ENCODE measurements at regions not wholly inside any gene's neighbourhood (a gene's known extent, or its start where the extent isn't known, plus 50 kb on each side); places are given as distances from the start of the nearest gene placed in this dataset.
A peak's percentile ranks its signal among the peaks of the same experiment; 100 is the strongest.
"Not testable (repeated sequence)": the region's sequence is repeated elsewhere in the genome, so short reads cannot be mapped to it uniquely, and the experiment has no call there.

GRCh38 chr16:15307184-15307583 lies 70.9 kb downstream of the NPIPA5 start:
- not testable (repeated sequence) for DNase-seq

- peak; percentile 6 for DNase-seq
These were observed 72.2 kb downstream of the NPIPA5 start for GRCh38 chr16:15305889-15306288.

GRCh38 chr16:15303667-15304324 lies 74.3 kb downstream of the NPIPA5 start:
- not testable (repeated sequence) for DNase-seq

DNA sequence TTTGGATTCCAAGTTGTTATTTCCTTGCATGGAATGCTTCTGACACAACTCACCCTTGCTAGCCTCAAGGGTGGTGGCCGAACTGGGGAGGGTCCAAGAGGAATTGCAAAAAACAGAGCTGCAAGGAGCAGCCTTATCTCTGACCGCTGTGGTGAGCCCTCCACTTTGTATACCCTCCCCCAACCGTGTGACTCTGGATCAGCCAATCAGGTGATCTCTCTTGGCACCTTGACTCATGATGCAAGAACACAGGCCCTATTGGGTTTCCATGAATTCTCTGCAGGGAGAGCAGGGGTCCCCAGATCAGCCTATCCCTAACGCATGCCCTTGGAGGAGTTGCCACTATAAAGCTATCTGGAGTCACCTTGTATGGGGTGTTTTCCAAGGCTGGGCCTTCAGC lies 81.0 kb downstream of the NPIPA5 start:
- not testable (repeated sequence) for DNase-seq

DNA sequence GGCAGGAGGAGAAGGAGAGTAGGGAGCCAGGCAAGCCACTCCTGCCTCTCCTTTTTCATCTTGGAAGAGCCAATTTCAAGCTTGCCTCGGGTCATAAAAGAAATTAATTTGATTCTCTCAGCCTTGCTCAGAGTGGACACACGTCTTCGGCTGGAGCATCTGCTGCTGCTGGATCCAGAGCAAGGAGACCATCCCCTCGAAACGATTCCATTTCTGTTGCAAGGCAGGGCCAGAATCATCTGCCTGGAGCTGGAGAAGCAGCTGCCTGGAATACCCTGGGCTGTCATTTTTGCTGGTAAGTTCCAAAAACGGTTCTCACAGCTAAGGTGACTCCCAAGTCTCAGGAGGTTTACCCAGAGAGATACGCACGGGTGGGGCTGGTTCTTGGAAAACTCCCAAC lies 103.3 kb downstream of the NPIPA5 start:
- peak; percentile 0 for DNase-seq

- not testable (repeated sequence) for DNase-seq
These were observed 104.1 kb downstream of the NPIPA5 start for GRCh38 chr16:15273964-15274363.

- not testable (repeated sequence) for DNase-seq
These were observed 111.2 kb downstream of the NPIPA5 start for GRCh38 chr16:15266941-15267340.

DNA sequence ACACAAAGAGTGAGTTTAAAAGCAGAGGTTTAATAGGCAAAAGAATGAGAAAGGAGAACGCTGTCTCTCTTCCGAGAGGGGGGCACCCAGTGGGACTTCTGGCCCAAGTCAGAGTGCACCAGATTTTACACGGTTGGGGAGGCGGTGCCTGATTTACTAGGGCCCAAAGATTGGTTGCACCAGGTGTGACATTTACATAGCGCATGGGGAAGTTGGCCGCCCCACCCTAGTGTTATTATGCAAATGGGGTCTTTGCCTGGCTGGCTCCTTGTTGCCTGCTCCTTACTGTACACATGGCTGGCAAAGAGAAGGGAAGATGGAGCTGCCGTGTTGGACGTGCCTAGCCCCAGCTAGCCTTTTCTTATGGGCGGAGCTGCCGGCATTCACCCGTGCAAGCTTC lies 115.9 kb downstream of the NPIPA5 start:
- not testable (repeated sequence) for DNase-seq

- not testable (repeated sequence) for DNase-seq
These were observed 130.1 kb downstream of the NPIPA5 start for GRCh38 chr16:15247971-15248370.

DNA sequence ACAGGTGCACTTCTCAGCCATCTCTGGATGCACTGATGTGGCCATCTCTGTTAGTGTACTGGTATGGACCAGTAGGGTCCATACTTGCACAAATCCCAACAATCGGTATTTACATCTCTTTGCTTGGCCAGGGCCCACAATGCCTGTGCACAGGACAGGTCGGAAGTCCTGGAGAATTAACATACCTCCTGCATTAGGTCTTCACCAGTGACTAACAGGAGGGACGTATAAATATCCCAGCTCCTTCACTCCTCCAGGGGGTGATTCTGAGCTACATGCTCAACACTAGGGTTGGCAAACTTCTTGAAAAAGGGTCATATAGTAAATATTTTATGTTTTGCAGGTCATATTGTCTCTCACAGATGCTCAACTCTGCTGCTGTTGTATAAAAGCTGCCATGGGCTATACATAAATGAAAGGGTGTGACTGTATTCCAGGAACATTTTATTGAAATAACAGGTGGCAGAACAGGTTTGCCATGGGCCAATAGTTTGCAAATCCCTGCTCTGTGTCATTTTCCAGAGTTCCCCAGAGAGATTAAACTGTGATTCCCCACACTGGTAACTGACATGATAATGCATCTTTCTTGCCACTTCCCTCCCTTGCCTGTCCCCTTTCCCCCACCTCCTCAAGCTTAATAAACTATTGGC lies 141.3 kb downstream of the NPIPA5 start:
- DNase-seq, result not testable (repeated sequence)

- peak; percentile 1 for DNase-seq
These were observed 141.1 kb upstream of the RRN3 start for GRCh38 chr16:15235140-15235539.

DNA sequence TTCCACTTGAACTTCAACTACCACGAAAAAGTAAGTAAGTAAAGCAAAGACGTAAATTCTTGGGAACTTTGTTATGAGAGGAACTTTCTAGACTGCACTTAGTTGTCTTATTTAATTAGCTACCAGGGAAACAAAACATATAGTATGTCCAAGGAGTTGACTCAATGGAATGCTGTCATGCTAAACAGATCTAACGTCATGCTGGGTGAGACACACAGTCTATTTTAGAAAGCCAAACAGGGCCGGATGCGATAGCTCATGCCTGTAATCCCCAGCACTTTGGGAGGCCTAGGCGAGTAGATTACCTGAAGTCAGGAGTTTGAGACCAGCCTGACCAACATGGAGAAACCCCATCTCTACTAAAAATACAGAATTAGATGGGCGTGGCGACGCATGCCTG lies 140.6 kb upstream of the RRN3 start:
- not testable (repeated sequence) for DNase-seq

DNA sequence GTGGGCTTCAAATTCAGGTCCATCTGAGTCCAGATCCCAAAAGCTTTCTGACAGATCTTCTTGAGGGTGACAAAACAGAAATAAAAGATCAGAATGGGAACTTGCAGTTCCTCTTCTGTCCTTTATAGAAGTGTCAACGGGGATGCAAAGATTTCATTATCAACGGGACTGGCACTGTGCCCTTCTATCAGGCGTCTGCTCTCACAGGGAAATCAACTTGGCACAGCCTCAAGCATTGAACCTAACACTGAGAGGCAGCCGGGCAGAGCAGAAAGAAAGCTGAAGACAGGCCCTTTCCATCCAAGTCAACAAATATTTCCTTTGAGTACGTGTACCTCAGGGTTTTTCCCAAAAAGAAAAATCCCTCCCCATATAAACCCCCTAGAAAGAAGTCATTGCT lies 136.4 kb upstream of the RRN3 start:
- not testable (repeated sequence) for DNase-seq

GRCh38 chr16:15229661-15230060 lies 135.6 kb upstream of the RRN3 start:
- DNase-seq, result not testable (repeated sequence)

DNA sequence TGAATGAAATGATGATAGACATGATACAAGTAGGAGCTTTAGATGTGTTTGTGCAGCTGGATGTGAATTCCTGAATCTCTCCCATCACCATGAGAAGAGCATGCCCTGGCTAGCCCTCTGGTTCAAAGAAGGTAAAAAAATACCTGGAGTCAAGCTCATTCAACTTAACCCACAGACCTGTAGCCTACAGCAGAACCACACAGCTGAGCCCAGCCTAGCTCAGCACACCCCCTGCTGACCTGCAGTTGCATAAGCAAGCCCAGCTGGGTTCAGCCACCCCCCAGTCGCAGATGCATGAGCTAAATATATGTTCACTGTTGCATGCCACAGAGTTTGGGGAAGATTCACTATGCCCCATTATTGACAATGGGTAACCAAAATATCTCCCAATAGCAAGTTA lies 130.6 kb upstream of the RRN3 start:
- DNase-seq, result not testable (repeated sequence)

DNA sequence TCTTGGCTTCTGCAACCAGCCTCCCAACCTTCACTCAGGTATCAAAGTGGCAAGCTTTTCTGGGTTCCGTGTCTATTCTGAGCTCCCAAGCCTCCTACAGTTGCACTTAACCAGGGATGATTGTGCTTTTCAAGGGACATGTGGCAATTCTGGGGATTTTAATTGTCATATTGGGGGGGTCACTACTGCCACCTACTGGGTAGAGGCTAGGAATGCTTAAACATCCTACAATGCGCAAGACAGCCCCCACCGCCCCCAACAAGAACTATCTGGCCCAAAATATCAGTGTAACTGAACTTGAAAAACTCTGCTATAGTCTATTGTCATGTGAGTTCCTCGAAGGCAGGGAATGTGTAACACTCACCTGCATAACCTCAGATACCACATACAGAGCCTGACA lies 129.3 kb upstream of the RRN3 start:
- not testable (repeated sequence) for DNase-seq

DNA sequence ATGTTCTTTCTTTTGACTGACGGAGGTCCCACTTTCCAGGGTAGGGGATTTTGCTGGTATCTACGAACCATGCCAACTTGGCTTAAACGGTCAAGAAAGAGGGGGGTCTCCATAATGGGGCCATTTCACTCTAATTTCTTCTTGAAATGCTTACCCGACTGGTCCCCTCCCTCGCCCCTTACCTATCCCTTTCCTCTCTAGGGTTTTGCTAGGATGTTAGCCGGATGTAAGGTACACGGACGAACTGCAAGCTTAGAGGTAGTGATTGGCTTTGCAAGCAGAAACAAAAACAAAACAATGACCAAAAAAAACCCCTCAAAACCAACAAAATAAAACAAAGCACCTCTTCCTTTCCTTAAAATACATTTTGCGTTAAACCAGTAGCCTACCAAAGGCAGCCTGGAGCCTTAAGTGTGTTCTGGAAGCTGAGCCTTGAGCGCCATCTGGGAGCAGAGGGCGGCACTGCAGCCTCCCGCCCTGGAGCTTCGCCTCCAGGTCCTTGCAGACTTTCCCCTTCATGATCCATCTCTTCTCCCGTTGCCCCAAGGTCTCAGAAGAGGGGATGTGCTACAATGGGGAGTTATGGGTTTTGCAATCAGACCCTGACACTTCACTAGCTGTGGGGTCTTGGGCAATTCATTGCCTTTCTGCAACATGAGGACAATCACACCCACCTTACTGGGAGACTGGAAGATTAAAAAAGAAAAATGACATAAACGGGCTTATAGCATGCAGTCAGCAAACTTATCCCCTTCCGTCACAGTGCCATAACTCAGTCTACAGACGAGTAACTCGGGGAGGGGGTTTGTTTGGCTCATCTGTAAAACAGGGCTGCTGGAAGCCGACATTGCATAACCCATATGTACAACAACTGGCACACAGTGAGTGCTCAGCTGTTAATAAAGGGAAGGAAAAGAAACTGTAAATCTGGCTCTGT lies 125.9 kb upstream of the RRN3 start:
- peak; percentile 12 for DNase-seq

GRCh38 chr16:15218856-15219500 lies 124.9 kb upstream of the RRN3 start:
- not testable (repeated sequence) for DNase-seq

GRCh38 chr16:15207202-15207981 lies 113.3 kb upstream of the RRN3 start:
- peak; percentile 5 for DNase-seq

GRCh38 chr16:15206439-15206838 lies 112.4 kb upstream of the RRN3 start:
- DNase-seq, result peak; percentile 63

- DNase-seq, result not testable (repeated sequence)
These were observed 111.9 kb upstream of the RRN3 start for GRCh38 chr16:15205939-15206338.
